ENCODE measurements at regions not wholly inside any gene's neighbourhood (a gene's known extent, or its start where the extent isn't known, plus 50 kb on each side); places are given as distances from the start of the nearest gene placed in this dataset.

DNA sequence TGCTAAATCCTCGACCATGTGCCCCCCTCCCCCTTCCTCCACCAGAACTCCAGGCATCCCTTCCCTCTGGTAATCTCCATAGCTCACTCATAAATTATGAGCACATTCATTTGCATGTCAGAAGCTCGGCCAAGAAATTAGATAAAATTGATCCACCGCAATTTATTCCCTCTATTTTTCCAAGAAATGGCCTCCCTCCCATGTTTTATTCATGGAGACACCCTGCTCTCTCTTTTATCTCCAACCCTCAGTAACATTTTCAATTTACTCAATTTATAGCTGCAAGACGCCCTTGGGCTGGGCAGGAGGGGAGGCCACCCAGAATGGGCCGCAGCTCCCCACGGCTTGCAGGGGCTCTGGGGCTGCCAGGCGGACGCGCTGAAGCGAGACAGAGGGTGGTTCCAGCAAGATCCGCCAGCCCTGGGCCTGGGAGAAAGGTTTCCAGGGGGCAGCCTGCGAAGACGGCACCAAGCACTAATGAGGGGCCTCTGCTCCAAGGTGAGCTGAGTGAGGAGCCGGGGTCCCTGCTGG is 54.7 kb upstream of the ZNF423 start:
- no peak for DNase-seq (ENCODE audit: low read depth in 4 of 4, low spot score in 2 of 4)

DNA sequence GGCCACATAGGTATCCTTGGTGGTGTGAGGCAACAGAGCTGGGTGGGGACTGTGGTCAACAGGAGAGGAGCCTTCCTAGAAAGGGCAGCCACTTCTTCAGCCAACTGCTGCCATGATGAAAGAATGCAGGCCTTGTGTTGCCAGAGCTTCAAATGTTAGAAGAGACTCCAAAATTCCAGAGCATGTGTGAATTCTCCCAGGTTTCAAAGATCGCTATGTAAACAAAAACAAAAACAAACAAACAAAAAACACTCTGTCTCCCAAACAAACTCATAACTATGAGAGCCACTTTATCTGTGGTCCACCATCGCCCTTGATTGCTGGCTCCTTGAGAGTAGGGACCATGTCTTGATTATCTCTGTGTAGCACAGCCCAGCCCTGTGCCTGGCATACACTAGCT is 55.5 kb upstream of the ZNF423 start:
- no peak for DNase-seq (ENCODE audit: low read depth in 4 of 4, low spot score in 2 of 4)

- no peak for DNase-seq (ENCODE audit: low read depth in 4 of 4, low spot score in 2 of 4)
Observed at GRCh38 chr16:49912721-49913120, 56.8 kb upstream of the ZNF423 start.

DNA sequence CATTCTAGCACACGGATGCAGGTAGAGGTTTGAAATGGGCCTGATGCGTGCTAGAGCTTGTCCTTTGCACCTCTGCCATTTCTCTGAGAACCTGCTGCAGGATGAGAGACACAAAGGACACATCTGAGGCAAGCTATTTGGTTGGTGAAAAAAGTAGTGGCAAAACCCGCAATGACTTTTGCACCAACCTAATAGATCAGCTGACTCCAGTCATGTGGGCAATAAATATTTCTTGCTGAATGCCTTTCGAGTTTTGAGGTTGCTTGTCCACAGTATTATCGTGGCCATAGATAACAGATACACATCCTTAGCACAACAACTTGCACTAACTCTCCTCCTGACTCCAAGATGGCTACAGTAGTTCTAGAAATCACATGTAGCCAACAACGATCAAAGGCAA is 57.8 kb upstream of the ZNF423 start:
- DNase-seq (ENCODE audit: low read depth in 4 of 4, low spot score in 2 of 4): no peak

DNA sequence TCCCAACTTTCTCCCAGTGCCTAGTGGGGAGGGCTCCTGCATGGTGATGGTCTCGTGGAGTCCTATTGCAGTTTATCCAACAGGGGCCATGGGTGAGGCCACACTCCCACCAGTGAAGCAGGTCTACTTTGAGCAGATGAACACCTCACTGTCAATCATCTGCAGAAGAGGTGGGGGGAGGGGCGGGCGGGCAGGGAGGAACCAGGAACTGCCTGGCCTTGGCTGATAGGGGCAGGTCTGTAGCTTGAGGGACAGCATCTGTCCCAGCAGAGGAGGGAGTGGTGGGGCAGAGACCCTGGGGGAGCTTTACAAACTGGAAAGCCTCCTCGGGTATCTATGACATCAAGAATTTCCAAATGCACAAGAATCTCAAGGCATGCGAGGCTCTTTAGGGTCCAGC is 58.7 kb upstream of the ZNF423 start:
- no peak for DNase-seq (ENCODE audit: low read depth in 4 of 4, low spot score in 2 of 4)

DNA sequence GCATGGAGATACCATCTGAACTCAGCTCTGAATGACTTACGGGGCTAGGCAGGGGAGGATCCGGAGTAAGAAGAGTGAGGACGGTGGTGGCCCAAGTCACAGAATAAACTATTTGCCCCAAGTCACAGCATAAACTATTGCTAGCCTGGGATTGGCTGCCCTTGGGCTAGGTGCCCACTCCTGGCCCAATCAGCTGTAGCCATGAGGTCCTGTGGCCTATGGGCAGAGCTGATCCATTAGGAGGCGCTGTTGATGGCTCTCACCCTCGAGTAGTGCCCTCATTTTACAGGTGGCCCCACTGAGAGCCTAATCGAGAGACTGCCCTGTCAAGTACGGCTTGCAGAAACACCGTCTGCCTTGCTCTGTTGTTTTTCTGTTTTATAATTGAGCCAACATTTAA is 62.3 kb upstream of the ZNF423 start:
- DNase-seq (ENCODE audit: low read depth in 4 of 4, low spot score in 2 of 4): no peak

GRCh38 chr16:49919327-49919726 is 63.4 kb upstream of the ZNF423 start:
- no peak for DNase-seq (ENCODE audit: low read depth in 4 of 4, low spot score in 2 of 4)

DNA sequence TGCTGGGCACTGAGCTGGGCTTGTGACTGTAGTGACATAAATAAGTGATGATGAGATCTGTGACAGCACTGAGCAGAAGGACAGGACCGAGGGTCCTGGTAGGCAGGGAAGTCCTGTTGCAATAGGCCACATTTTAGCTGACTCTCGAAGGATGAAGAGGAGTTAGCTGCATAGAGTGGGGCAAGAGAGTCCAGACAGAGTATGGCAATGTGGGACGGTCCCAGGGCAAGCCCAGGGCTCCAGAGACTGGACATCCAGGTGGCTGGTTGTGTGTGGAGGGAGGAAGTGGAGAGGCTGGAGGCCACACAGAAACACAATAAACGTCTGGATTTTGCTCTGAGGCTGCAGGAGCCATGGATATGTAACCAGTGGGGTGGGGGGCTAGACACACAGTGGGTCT is 64.5 kb upstream of the ZNF423 start:
- no peak for DNase-seq (ENCODE audit: low read depth in 4 of 4, low spot score in 2 of 4)

DNA sequence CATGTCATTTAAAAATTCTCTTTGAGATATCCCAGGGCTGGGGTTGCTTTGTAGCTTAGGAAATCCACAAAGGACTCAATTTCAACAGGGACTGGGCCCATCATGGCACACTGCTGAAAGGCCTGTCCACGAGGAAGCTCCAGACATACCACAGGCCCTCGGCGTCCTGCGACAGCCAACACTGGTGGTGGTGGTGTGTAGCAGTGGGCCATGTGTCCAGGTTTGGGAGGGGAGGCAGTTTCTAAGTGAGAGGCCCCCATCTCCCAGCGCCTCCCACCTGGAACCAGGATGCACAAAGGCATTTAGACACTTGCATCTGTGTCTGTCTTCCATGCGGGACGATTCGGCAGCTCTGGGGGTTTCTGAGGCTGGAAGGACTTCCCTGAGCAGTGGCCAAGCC is 65.2 kb upstream of the ZNF423 start:
- DNase-seq (ENCODE audit: low read depth in 4 of 4, low spot score in 2 of 4): no peak

- peak in 3 of 4 donors; percentile 39 to 78 (median 63) for DNase-seq (ENCODE audit: low read depth in 4 of 4, low spot score in 2 of 4)
Observed at GRCh38 chr16:49921791-49922456, 66.0 kb upstream of the ZNF423 start.

GRCh38 chr16:49923411-49923810 is 67.5 kb upstream of the ZNF423 start:
- no peak for DNase-seq (ENCODE audit: low read depth in 4 of 4, low spot score in 2 of 4)

GRCh38 chr16:49924078-49924477 is 68.2 kb upstream of the ZNF423 start:
- DNase-seq (ENCODE audit: low read depth in 4 of 4, low spot score in 2 of 4): no peak

- no peak for DNase-seq (ENCODE audit: low read depth in 4 of 4, low spot score in 2 of 4)
Observed at GRCh38 chr16:49926941-49927340, 71.0 kb upstream of the ZNF423 start.

DNA sequence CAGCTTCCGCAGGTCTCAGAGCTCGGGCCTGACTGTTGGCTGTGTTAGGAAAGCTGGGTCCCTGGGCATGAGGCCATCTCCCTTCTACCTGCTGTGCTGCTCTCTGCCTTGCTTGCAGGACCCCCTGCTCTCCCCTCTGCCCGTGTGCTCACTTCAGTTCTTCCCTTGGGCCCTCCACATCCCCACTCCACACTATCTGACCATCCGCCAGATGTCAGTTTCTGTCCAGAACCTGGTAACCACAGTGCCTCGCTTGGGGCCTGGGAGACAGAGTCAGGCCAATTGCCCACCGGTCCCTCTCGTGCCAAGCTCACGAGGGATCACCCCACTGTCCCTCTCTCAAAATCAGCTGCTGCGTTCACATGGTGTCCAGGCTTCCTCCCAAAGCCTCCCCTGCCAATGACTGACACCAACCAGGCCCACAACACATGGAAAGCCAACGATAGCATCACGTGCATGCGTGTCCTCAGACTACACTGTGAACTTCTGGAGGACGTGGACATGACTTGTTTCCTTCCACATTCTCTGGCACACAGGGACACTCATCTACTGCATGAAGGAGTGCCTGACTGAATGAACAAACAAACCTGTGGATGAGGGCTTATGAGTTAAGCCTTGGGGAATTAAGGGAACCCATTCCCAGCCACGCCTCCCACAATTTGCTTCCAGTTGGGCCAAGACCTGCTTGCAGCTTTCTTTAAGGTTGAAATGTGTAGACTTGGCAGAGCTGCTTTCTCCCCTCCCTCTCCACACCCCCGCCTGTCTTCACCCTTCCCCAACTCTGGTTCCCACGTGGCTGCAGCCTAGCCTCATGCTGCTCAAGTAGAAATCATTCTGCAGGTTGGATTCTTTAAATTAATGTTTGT is 72.5 kb upstream of the ZNF423 start:
- DNase-seq (ENCODE audit: low read depth in 4 of 4, low spot score in 2 of 4): no peak

- DNase-seq (ENCODE audit: low read depth in 4 of 4, low spot score in 2 of 4): no peak
Observed at GRCh38 chr16:49929626-49930025, 73.7 kb upstream of the ZNF423 start.

DNA sequence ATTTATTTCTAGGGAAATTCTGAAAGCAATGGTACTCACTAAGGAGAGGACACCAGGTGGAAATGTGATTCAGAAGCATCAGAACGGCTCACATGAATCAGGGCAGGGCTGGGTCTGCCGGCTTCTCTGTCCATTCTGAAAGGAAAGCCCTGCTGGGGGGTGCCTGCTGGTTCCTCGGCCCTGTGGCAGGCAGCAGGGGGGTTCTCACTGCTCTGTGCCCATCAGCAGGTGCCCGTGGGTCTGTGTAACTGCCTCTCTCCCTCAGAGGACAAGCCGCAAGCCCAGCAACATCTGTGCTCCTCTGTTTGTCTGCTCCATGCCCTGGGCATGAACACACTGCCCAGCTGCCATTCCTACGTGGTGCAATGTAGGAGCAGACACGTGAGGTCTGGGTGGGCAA is 74.9 kb upstream of the ZNF423 start:
- DNase-seq (ENCODE audit: low read depth in 4 of 4, low spot score in 2 of 4): no peak

DNA sequence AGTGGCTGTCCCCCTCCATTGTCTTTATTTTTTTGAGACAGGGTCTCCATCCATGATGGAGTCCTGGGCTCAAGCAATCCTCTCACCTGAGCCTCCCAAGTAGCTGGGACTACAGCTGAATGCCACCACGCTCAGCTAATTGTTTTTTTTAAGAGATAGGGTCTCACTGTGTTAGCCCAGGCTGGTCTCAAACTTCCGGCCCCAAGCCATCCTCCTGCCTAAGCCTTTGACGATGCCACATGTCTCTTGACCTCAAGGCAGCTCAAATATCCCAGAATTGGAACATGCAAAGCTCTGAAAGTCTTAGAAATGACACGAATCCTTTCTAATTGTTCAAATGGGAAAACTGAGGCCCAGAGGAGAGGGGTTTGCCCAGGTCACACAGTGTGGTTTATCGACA is 75.4 kb upstream of the ZNF423 start:
- DNase-seq (ENCODE audit: low read depth in 4 of 4, low spot score in 2 of 4): no peak

DNA sequence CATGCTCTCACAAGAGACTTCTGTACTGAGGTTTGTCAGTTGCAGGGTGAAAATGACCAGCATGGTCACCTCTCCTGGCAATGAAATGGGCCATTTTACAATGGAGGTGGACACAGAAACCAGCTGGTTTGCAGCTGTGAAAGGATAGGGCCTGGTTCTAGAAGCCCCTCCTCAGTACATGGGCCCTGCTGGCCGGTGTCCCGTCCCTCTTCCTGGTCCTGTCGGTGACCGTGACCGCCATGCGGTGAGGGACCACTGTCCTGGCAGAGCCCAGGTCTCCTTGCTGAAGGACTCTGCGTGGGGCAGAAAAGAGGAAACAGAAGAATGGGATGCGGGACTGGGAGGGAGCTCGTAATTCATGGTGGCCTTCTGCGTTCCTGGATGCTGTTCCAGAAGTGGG is 76.0 kb upstream of the ZNF423 start:
- DNase-seq (ENCODE audit: low read depth in 4 of 4, low spot score in 2 of 4): no peak

- no peak for DNase-seq (ENCODE audit: low read depth in 4 of 4, low spot score in 2 of 4)
Observed at GRCh38 chr16:49932434-49932833, 76.5 kb upstream of the ZNF423 start.

DNA sequence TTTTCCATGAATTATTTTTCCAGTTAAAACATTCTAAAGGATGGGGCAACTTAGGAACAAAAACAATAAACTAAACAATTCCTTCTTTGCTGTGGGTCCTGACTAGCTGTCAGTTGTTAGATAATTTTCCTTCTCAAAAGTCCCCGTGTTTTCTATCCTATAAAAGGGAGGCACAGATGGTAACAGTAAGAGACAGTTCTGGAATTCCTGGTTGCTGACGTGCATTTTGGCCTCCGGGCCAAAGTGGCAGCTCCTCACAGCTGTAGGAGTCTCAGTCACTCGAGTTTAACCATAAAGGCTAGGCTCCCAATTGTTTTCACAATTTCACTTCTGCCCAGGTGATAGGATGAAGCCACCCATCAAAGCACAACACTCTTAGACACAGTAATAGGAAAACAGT is 77.0 kb upstream of the ZNF423 start:
- DNase-seq (ENCODE audit: low read depth in 4 of 4, low spot score in 2 of 4): no peak

DNA sequence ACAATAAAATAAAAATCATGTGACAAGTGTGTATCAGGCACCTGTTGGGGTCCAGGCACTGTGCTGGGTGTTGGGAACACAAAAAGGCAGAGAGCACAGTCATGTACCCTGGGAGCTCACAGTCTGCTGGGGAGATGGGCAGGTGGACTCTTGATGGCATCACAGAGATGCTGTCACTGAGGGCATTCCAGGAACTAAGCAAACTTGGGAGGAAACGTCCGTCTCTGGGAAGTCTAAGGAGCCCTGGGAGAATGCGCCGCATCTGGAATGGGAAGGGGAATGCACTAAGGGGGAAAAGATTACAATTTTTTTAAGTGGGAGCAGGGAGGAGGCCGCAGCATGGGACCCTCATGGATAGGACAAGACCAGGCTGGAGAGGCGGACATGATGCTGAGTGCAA is 80.9 kb upstream of the ZNF423 start:
- DNase-seq (ENCODE audit: low read depth in 4 of 4, low spot score in 2 of 4): no peak

- no peak for DNase-seq (ENCODE audit: low read depth in 4 of 4, low spot score in 2 of 4)
Observed at GRCh38 chr16:49937886-49938285, 82.0 kb upstream of the ZNF423 start.
